ENCODE measurements at regions not wholly inside any gene's neighbourhood (a gene's known extent, or its start where the extent isn't known, plus 50 kb on each side); places are given as distances from the start of the nearest gene placed in this dataset.

DNA sequence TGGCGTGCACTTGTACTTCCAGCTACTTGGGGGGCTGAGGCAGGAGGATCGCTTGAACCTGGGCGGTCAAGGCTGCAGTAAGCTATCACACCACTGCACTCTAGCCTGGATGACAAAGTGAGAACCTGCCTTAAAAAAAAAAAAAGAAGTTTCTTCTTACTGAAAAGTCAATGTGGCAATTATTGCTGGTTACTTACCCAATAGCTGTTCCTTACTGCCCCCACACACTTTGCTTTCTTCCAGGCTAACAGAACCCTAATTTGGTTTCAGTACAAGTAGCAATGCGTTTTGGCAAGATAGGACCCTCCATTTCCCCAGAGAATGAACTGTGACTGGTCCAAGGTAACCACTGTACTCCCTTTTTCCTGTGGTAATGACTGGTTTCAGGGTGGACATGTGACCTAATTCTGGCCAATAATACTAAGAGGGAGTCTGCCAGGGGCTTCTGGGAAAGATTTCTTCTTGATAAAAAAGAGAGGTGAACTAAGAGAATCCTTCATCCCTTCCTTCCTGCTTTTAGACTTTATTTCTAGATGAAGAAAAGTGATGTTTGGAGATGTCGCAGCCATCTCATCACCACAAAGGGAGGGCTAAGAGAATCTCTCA, 58.8 kb upstream of the MSI2 start:
- TF ChIP-seq, protein P1, sequence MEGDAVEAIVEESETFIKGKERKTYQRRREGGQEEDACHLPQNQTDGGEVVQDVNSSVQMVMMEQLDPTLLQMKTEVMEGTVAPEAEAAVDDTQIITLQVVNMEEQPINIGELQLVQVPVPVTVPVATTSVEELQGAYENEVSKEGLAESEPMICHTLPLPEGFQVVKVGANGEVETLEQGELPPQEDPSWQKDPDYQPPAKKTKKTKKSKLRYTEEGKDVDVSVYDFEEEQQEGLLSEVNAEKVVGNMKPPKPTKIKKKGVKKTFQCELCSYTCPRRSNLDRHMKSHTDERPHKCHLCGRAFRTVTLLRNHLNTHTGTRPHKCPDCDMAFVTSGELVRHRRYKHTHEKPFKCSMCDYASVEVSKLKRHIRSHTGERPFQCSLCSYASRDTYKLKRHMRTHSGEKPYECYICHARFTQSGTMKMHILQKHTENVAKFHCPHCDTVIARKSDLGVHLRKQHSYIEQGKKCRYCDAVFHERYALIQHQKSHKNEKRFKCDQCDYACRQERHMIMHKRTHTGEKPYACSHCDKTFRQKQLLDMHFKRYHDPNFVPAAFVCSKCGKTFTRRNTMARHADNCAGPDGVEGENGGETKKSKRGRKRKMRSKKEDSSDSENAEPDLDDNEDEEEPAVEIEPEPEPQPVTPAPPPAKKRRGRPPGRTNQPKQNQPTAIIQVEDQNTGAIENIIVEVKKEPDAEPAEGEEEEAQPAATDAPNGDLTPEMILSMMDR (conservative IDR thresholded peaks at IDR 0.05 in 1 of 2, IDR thresholded peaks at IDR 0.05 in 1 of 2; ENCODE audit: extremely low read depth in 1 of 2, insufficient read depth in 1 of 2, low read depth in 1 of 2, low read length in 2 of 2), result no peak
- TF ChIP-seq EZH2 (IDR thresholded peaks at IDR 0.05; ENCODE audit: borderline replicate concordance, low read length), result no peak
